Right lung (tissue), 2 donors: ENCODE measurements at regions not wholly inside any gene's neighbourhood (a gene's known extent, or its start where the extent isn't known, plus 50 kb on each side); places are given as distances from the start of the nearest gene placed in this dataset.

Experiments used
- DNase-seq, 2 donors: peaks; one replicate each; pipeline ENCODE4 v3.0.0-alpha.2; 2013

DNA sequence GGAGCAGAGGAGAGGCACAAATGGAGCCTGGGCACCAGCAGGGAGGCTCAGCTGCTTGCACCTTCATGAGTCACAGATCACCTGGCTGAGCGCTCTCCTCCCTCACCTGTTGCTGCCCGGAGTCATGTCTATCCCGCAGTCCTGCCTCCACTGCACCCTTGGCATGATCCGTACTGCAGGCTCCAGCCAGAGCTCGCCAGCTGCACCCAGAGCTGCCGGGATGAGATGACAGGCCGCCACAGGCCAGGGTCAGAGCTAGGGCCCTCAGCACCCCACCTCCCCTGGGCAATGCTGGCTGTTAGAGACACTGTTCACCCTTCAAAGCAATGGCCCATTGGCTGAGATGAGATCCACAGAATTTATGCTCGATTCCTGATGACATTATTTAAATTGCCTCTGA lies 702.8 kb downstream of the TBC1D22A start:
- DNase-seq = no peak

DNA sequence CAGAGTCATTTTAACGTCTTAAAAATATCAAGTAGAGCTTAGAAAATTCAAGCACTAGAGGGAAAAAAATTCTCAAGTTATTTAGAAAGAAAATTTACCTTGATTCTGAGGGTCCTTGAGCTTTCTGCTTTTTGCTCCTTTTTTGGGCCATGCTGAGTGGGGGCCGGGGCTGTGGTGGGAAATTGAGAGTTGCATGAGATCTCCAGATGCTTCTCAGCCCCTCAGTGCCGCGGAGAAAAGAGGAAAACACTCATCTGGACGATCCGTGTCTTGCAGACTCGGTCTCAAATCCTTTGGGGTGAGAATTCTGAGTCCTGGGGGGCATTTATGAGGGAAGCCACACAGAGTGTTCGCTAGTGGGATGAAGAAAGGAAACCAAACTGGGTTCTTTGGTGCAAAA lies 700.8 kb downstream of the TBC1D22A start:
- no peak for DNase-seq

DNA sequence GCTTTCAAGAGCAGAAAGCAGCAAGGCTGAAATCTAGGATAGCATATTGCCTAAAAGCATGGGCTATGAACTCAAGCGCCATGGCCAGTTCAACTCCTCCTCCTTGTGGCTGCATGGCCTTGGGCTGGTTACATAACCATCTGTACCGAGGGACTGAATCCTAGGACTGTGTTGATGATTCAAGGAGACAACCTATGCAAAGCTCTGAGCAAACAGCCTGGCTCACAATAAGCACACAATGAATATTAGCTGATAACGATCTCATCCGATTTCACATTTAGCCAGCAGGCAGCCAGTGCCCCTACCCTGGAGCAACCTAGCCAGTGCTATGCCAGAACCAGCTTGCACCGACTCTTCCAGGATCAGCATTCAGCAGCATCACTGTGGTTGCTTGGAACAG lies 698.4 kb downstream of the TBC1D22A start:
- DNase-seq = no peak

DNA sequence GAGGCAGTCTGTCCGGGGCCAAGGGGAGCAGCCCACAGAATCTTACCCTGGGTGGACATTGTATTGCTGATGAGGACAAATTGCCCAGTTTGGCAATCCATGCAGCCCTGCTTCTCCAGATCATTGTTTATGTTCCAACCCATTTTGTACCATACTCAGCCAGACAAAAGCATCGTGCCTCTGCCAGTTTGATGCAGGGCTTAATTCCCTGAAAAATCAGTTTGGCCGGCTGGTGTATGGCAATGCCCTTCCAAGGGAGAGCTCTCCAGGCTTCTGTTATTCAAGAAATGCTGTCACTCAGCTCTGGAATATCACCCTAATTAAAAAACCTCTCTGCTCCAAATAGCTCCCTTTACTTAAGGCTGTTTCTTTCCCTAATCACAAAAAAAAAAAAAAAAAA lies 697.7 kb downstream of the TBC1D22A start:
- no peak for DNase-seq

DNA sequence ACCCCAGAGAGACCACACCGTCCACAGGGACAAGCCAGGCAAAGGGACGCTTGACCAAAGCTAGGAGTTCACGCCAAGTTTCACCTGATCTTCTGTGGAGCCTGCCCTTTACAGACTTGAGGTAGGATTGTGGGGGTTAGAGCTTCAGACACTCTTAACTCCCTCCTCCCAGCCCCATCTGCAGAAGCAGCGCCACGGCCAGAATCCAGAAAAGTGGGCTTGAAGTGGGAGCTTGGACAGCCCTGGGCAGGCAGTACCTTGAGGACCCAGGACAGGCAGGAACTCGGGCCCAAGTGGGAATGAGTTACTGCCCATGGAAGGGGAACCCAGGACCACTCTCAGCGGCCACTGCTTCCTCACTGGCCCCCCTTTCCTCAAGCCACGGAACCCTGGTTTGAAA lies 695.9 kb downstream of the TBC1D22A start:
- no peak for DNase-seq

DNA sequence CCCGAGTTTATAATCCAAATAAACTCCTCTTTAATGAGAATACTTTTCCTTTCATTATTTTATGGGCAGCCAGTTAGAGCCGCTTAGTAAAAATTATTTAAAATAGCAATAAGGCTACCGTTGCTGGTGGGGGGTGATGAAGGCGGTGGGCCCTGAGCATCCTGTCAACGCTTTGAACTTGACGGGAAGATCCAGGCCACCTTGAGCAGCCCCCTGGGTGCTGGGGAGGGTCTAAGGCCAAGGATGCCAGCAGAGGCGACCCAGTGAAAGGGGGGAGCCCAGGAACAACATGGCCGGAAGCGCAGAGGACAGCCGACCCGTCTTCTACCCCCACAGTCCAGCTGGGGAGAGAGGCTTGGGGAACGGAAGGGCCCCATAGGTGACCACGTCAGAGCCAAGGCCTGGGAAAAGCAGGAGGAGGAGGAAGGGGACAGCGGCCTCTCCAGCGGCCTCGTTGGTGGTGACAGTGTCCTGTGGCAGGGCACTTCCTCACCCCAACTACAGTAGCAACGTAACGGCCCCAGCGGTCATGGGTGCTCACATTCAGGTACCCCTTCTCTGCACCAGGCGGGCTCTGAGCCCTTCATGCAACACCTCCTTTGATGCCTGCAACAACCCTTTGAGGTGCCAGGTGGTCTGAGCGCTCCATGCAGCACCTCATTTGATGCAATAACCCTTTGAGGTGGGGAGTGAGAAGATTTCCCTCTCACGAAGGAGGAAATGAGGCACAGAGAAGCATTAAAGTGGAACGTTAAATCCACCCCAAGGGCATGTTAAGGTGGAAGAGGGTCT lies 695.3 kb downstream of the TBC1D22A start:
- no peak for DNase-seq

DNA sequence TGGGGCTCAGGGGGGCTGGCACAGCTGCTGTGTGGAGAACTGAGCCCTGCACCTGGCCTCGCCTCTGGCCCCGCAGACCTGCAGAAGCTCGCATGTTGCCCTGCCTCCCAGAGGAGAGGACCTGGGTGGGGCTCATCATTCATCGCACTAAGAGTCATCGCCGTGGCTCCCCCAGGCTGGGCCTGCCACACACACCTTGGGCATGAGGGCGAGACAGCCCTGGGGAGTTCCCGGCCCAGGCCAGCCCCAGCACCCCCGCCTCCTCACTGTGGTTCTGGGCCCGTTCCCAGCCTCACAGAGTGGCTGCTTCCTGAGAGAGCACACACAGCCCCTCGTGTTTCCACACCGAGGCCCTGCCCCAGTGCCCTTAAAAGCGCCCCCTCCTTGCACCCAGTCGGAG lies 694.6 kb downstream of the TBC1D22A start:
- DNase-seq = no peak

DNA sequence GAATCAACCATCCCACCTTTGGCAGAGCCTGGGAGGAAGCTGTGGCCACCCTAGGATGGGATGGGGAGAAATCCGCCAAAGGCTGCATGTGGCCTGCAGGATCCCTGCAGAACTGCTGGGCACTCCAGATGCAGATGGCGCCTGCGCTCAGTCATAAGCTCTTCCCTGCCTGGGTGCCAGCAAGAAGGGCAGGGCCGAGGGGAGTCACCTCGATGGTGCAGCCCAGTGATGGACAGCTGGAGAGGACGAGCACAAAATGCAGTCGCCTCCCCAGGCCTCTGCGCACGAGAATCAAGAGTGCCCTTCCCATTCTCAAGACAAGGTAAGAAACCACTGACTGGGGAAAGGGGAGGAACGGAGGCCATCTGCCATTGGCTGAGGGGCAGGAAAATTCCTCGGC lies 693.6 kb downstream of the TBC1D22A start:
- DNase-seq = no peak

DNA sequence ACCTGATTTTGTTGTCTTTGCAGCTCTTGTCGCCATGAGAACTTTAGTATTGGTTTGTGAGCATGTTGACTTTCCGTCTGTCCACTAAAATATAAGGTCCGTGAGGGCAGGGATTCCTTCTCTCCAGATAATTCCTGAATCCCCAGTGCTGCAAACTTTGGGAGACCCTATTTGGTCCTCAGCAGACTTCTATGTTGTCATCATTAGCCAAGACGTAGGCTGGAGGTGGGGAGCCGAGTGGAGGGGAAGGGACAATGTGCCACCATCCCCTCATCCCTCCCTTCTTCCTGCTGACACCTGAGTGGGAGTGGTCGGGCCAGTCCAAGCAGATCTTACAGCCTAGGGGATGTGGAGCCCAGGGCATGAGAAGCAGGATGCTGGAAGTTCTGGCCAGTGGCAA lies 690.6 kb downstream of the TBC1D22A start:
- DNase-seq = no peak

DNA sequence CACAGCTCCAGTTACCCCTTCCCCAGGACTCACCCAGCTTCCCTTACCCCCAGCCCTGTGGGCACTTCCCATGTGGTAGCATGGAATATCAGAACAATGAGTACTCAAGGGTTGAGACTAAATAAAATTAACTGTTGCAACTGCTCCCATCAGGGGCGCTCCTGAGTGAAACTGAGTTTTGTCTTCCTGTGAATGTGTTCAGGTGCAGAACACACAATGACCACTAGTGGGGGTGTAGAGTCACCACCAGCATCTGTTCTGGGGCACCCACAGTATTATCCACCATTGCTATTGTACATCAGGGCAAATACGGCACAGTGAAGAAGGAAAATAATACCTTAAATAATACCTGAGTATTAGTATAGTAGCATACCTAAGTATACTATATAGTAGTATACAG lies 689.7 kb downstream of the TBC1D22A start:
- DNase-seq = no peak

DNA sequence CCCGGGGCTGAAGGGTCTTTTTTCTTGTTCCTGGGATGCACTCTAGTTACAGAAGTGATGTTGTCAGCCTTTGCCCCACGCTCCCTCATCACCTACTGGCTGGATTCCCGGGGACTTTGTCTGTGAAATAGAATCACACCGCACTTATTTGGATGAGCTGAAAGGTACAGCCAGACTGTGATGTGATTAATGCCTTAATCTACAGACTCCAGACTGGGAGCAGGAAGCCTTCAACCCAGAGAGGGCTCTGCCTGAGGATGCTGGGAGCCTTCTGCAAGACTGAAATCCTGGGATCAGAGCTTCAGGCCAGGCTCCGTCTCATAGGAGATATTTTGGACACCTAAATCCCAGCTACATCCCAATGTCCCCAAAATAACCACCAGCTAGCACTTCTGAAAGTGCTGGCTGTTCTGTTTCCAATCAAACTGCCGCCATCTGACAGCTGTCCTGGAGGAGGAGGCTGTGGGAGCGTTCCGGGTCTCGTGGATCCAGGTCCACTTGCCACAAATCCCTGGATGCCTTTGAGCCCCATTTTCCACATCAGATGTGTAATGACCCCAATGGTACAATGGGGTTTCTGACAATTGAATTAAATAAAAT lies 688.5 kb downstream of the TBC1D22A start:
- no peak for DNase-seq

DNA sequence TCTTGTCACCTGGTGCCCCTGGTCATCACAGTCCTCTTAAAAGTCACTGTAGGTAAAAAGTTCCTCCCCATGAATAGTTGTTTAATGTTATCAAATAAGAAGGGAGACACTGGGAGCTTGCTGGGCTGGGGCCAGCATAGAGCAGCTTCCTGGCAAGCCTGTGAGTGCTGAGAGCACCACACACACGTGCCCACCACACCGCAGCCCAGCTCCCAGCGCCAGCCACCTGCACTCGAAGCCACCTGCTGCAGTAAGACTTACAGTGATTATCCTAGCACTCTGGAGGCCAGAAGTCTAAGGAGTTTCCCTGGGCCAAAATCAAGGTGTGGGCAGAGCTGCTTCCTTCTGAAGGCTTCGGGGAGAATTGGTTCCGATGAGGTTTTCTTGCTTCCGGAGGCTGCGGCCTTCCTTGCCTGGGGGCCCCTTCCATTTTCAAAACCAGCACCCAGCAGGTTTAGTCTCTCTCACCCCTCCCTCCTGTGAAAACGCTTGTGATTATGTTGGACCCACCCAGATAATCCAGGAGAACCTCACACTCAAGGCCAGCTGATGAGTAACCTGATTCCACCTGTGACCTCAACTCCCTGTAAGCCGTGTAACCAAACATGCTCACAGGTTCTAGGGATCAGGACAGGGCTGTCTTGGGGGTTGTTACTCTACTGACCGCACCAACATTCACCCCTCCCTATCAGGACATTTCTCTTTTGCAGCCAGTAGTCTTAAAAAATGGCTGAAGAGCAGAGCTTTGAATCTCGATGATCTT lies 687.2 kb downstream of the TBC1D22A start:
- no peak for DNase-seq

DNA sequence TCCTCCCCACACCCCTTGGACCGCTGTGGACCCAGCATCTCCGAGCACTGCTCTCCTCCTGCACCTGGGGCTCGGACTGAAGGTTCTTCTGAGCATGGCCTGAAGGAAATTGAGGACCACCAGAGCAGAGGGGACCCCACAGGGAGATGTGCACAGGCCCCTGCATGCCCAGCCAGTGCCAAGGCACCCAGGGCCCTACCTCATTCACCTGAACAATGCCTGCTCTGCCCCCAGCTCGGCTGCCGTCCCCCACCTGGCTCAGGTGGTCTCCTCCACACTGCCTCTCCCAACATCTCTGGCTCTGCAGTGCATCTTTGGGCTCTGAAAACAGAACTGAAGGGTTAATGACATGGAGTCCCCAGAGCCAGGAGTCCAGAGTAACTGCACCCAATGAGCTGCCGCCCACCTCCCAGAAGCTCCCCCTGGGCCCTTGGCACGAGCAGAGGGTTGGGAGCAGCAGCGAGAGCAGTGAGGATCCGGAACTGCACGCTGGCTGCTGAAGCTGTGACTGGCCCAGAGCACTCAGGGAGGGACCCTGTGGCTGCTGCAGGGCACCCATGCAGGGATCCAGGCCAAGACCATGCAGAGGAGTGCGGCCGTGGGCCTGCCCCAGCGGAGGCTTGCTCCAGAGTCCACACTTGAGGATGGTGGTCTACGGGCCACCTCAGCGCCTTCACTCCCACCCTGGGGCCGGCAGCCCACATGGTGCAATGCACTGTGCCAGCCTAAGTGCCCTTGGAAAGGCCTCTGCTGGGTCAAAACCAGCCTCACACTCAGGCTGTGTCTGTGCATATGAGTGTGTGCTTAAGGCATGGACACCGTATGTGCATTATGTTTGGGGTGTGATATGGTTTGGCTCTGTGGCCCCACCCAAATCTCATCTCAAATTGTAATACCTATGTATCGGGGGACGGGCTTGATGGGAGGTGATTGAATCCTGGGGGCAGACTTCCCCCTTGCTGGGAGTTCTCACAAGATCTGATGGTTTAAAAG lies 686.1 kb downstream of the TBC1D22A start:
- DNase-seq = no peak

DNA sequence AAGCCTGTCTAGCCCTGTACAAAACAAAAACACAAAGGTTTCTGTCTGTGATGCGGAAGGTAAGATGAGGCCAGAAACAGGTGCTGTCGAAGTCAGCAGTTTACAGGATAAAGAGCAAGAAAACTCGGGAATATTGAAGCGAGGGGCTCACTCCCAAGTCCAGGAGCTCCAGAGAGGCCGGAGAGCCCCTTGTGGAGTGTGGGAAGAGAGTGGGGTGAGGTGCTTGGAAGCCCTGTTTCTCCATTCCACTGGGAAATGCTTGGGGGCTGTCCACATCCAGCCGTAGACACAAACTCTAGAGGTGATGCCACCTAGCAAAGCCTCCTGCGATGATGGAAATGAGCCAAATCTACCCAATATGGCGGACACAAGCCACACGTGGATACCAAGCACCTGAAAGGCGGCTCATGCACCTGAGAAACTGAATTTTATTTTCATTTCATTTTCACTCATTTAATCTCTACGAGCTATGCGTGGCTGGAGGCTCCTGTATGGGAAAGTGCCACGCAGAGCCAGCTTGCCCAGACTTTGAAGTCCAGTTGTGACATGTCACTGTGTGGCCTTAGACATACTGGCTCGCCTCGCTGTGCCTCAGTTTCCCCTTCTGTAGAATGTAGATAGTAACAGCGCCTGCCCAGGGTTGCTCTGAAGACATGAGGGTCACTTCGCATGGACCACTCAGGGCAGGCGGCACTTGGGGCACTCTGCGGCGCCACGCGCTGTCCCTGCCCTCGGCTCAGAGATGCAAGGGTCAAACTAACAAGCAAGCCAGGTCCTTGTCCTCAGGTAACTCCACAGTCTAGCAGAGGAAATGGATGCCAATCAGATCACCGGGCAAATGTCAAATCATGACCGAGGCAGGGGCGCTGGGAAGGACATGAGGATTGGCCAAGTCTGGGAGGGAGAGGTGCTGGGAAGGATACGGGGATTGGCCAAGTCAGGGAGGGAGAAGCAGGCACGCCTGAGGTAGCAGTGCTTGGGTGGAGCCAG lies 684.7 kb downstream of the TBC1D22A start:
- DNase-seq = no peak

DNA sequence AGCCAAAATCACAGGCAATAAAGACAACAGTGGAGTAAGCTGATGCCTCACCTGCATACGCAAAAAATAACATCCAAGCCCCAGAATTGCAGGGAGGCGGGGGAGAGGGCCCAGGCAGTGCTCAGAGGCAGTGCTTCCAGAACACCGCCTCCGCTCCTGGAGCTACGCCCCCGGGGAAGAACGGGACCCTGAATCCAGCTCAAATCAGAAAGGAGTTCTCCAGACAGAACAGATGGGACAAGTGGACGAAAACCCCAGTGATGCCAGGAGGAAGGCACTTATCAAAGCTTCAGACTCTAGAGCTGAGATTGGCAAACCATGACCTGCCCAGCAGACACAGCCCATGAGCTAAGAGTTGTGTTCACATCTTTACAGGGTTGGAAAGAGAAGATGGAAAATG lies 683.9 kb downstream of the TBC1D22A start:
- DNase-seq = no peak

DNA sequence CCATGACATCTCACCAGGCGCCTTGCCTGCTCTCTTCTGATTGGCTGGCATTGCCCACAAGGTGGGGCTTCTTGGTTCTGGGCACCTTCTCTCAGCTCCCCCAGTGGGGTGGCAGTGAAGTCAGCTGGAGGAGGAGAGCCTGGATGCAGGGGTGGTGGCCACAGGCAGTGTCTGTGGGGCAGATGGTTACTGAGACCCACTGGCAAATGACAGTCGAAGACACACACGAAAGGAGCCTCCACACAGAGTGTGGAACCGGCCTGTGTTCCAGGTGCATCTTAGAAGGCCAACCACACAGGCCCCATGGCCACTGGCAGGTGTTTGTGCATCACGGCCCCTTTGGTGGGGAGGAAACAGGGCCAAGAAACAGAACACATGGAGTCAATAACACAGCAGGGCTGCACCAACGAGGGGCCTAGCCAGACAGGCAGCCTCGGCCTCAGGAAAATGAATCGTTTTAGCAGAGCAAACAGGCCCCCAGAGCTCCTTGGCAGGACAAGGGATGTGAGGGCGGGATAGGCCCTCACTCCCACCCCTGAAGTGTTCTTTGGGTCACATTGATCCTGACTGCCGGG lies 683.4 kb downstream of the TBC1D22A start:
- no peak for DNase-seq

DNA sequence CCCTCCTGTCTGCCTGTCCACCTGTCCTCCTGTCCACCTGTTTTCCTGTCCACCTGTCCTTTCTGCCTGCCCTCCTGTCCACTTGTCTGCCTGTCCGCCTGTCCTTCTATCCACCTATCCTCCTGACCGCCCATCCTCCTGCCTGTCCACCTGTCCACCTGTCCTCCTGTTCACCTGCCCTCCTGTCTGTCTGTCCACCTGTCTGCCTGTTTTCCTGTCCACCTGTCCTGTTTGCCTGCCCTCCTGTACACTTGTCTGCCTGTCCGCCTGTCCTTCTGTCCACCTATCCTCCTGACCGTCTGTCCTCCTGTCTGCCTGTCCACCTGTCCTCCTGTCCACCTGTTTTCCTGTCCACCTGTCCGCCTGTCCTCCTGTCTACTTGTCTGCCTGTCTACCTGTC lies 682.8 kb downstream of the TBC1D22A start:
- DNase-seq = no peak

DNA sequence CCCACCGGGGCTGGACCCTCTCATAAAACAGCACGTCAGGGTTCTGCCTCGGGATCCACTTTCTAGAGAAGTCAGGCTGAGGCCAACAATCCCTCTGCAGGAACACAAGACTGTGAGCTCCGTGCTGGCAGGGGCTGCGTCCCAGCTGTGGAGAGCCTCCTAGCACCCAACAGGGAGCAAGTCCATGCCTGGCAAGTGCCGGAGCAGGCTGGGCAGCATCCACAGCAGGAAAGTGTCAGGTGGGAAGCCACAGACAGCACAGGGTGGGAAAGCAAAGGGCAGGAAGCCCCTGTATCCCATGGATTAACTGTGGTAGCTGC lies 682.3 kb downstream of the TBC1D22A start:
- no peak for DNase-seq

DNA sequence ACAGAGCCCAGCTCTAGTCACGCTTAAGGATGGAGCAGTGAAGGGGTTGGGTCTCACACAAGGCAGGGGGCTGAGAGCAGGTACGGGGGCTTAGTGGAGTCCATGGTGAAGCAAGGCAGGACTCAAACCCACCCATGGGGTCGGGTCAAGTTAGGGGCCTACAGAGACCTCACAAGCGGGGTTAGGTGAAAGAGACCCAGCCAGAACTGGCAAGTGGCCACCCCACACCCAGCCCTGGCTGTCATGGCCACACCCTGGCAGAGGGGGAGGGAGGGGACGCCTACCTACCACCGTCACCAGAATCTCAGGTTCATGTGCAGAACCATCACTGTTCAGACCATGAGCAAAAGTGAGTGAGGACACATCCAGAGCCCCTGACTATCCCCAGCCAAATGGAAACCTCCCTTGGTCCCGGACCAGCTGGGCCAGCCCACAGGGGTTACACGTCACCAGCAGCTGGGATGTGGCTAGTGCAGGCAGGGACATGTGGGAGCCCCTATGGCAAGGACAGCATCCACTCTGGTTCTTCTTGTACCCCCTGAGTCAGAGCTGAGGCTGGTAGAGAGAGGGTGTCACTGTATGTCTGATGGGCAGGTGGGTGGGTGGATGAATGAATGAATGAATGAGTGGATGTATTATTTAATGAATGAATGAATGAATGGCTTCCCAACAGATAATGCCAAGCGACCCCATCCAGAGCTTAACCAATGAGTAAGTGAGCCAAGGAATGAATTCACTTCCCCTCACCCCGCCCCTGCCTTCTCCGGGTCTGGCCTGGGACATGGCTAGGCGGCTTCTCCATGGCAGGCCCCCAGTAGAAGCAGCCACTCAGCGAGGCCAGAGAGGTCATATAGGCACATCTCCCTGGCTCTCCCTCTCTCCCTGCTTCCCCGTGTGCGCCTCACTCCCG lies 681.6 kb downstream of the TBC1D22A start:
- no peak for DNase-seq
